ENCODE measurements at regions not wholly inside any gene's neighbourhood (a gene's known extent, or its start where the extent isn't known, plus 50 kb on each side); places are given as distances from the start of the nearest gene placed in this dataset.

DNA sequence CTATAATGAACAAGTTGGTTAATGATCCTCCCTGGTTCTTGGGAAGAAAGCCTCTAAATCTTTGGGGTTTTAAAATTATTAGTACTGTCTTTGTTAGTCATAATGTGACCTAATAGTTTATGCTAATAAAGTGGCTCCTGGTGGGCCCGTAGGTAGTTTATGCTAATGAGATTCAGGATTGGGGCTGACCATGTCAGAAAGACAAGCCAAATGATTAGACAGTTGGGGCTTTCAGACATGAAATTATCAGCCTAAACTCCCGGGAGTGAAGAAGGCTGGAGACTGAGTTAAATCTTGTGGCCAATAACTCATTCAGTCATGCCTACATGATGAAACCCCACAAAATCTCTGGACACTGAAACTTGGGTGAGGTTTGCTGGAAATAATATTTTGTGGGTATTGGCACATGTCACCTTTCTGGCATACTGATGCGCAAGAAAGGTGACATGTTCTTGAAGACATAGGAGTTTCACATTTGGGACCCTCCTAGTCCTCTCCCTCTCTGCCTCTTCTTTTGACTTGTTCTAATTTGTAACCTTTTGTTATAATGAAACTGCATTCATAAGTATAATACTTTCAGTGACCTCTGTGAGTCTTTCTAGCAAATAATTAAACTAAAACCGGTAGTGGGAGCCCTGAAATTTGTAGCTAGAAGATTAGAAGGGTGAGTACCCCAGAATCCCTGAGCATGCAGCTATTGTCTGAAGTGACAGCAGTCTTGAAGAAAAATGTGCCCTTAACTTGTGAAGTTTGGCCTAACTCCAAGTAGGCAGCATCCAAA lies 196.8 kb upstream of the FSTL5 start:
- Histone ChIP-seq H3K18ac (ENCODE audit: extremely low read depth, low read length) (no peak overlapping the region), H3K4me3 (ENCODE audit: extremely low read depth in 1 of 4, insufficient read depth in 2 of 4, low read depth in 3 of 4, low read length in 4 of 4) (no peak overlapping the region), H4K91ac (replicated peaks; ENCODE audit: insufficient read length, low read length) (no peak overlapping the region), H4K5ac (ENCODE audit: insufficient read length, low read depth, low read length) (no peak overlapping the region), H3K36me3 (ENCODE audit: control insufficient read depth in 2 of 4, insufficient read depth in 4 of 4, low read length in 3 of 4) (no peaks in the 10 kb centered on the region), H2BK20ac (ENCODE audit: low read length) (no peak overlapping the region), H3K79me1 (ENCODE audit: low read depth, low read length) (no peaks in the 10 kb centered on the region), H3K9ac (replicated peaks in 1 of 4; ENCODE audit: extremely low read depth in 1 of 4, low read depth in 3 of 4, low read length in 3 of 4) (no peak overlapping the region), H2BK5ac (ENCODE audit: low read depth, low read length) (no peak overlapping the region), H3K23ac (ENCODE audit: insufficient read length) (no peak overlapping the region), H3K4me2 (ENCODE audit: insufficient read depth in 1 of 2, low read depth in 2 of 2, low read length in 2 of 2) (no peak overlapping the region), H3K27ac (ENCODE audit: low read depth, low read length) (no peak overlapping the region), H2BK12ac (ENCODE audit: low read depth, low read length) (no peak overlapping the region), H2BK15ac (ENCODE audit: low read length) (no peak overlapping the region), H2AK5ac (ENCODE audit: low read depth, low read length) (no peak overlapping the region), H3K14ac (ENCODE audit: insufficient read length) (no peak overlapping the region), H3K23me2 (ENCODE audit: low read depth, low read length) (no peaks in the 10 kb centered on the region), H3K27me3 (replicated peaks in 1 of 4; ENCODE audit: control insufficient read depth in 3 of 4, extremely low read depth in 1 of 4, insufficient read depth in 3 of 4, low read length in 3 of 4) (no peaks in the 10 kb centered on the region), H4K20me1 (replicated peaks in 1 of 2; ENCODE audit: control insufficient read depth in 1 of 2, insufficient read depth in 2 of 2, low read length in 2 of 2) (no peaks in the 10 kb centered on the region), H3K4ac (replicated peaks; ENCODE audit: insufficient read length, low read depth, low read length) (no peak overlapping the region), H3K4me1 (replicated peaks in 1 of 4; ENCODE audit: control insufficient read depth in 3 of 4, insufficient read depth in 4 of 4, low read length in 3 of 4) (peaks cover 0 to 3% (median 0%) of the 10 kb centered on the region in 4 experiments; a peak in 1 of 7 replicates), H4K8ac (ENCODE audit: extremely low read depth, insufficient read depth, low read length) (no peak overlapping the region), H2AFZ (ENCODE audit: low read length) (no peak overlapping the region), H3K79me2 (ENCODE audit: control insufficient read depth in 1 of 2, insufficient read depth in 2 of 2, low read length in 2 of 2) (no peaks in the 10 kb centered on the region), H3K56ac (replicated peaks; ENCODE audit: insufficient read length, low read depth, low read length) (no peak overlapping the region), H2BK120ac (replicated peaks; ENCODE audit: low read depth, low read length) (no peak overlapping the region), H3K9me3 (ENCODE audit: insufficient read depth in 2 of 2, low read depth in 1 of 2, low read length in 1 of 2) (no peaks in the 10 kb centered on the region)
- no peak for FAIRE-seq
- ChIA-PET CTCF (ENCODE audit: partially characterized antibody) (no interaction called here), POLR2A (ENCODE audit: partially characterized antibody) (no interaction called here)
- no peak for DNase-seq (ENCODE audit: low read depth in 1 of 2, low spot score in 2 of 2)
- 76% methylated on average over 4 of the region's 4 CpGs; no CpG with 5 or more reads in 1 of the 2 experiments for WGBS, 2 experiments (ENCODE audit: extremely low coverage in 1 of 2, insufficient coverage in 1 of 2, insufficient read length in 1 of 2, insufficient replicate concordance in 2 of 2, low coverage in 1 of 2, low lambda C conversion rate in 2 of 2, missing lambda C conversion rate in 1 of 2)
- TF ChIP-seq CHD2 (IDR thresholded peaks at IDR 0.05; ENCODE audit: low read length) (no peak), PHF8 (conservative IDR thresholded peaks at IDR 0.05; ENCODE audit: low read depth, low read length) (no peak), RNF2 (IDR thresholded peaks at IDR 0.05; ENCODE audit: borderline replicate concordance, low read depth, low read length, missing control alignments, poor library complexity, severe bottlenecking) (no peak), TAF1 (IDR thresholded peaks at IDR 0.05; ENCODE audit: low read depth, low read length) (no peak), ASH2L (IDR thresholded peaks at IDR 0.05; ENCODE audit: low read length) (no peak)
- TF ChIP-seq, protein P1, sequence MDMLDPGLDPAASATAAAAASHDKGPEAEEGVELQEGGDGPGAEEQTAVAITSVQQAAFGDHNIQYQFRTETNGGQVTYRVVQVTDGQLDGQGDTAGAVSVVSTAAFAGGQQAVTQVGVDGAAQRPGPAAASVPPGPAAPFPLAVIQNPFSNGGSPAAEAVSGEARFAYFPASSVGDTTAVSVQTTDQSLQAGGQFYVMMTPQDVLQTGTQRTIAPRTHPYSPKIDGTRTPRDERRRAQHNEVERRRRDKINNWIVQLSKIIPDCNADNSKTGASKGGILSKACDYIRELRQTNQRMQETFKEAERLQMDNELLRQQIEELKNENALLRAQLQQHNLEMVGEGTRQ (IDR thresholded peaks at IDR 0.05; ENCODE audit: low read length): no peak
- TF ChIP-seq, protein P2, sequence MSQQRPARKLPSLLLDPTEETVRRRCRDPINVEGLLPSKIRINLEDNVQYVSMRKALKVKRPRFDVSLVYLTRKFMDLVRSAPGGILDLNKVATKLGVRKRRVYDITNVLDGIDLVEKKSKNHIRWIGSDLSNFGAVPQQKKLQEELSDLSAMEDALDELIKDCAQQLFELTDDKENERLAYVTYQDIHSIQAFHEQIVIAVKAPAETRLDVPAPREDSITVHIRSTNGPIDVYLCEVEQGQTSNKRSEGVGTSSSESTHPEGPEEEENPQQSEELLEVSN (IDR thresholded peaks at IDR 0.05): no peak

Measured in H1 (cell line).